Neural progenitor cell (in vitro differentiated cells): ENCODE measurements at regions not wholly inside any gene's neighbourhood (a gene's known extent, or its start where the extent isn't known, plus 50 kb on each side); places are given as distances from the start of the nearest gene placed in this dataset.

Source experiments
- EZH2 ChIP-seq: fragments of 200-600 bp; sonication (generic); IDR thresholded peaks from 2 replicates; pipeline ENCODE4 v1.6.1; 2017; ENCODE audit warnings: antibody characterized with exemption, mild to moderate bottlenecking, moderate library complexity
- TF ChIP-seq, protein P1 (sequence below): fragments of 200-600 bp; sonication (generic); IDR thresholded peaks from 2 replicates; pipeline ENCODE4 v1.5.1; 2017; ENCODE audit warnings: antibody characterized with exemption, mild to moderate bottlenecking

DNA sequence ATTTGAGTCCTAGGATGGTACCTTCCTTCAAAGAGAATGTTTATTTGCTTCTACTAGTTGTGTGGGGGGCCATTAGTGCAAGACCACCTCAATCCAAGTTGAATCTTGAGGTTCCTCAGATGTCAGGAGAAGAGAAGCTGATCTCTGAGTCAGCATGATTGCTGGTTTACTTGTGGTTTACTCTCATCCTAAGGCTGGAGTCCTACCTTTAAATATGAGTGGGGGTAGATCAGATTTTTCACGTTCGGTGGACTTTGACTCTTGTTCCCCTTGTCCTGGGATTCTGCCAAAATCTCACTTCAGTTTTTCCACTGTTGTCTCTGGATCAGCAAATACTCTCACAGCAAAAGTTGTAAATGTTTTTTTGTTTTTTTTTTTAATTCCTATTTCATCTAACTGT, 84.6 kb upstream of the F13A1 start:
- TF ChIP-seq, protein P1, sequence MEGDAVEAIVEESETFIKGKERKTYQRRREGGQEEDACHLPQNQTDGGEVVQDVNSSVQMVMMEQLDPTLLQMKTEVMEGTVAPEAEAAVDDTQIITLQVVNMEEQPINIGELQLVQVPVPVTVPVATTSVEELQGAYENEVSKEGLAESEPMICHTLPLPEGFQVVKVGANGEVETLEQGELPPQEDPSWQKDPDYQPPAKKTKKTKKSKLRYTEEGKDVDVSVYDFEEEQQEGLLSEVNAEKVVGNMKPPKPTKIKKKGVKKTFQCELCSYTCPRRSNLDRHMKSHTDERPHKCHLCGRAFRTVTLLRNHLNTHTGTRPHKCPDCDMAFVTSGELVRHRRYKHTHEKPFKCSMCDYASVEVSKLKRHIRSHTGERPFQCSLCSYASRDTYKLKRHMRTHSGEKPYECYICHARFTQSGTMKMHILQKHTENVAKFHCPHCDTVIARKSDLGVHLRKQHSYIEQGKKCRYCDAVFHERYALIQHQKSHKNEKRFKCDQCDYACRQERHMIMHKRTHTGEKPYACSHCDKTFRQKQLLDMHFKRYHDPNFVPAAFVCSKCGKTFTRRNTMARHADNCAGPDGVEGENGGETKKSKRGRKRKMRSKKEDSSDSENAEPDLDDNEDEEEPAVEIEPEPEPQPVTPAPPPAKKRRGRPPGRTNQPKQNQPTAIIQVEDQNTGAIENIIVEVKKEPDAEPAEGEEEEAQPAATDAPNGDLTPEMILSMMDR = no peak
- TF ChIP-seq EZH2 = no peak
